IPS-15b (cell line): ENCODE measurements at regions not wholly inside any gene's neighbourhood (a gene's known extent, or its start where the extent isn't known, plus 50 kb on each side); places are given as distances from the start of the nearest gene placed in this dataset.

ENCODE experiments used
- H3K27me3 ChIP-seq: one replicate; pipeline ENCODE4 v1.6.1; 2013; ENCODE audit warnings: low read length; ENCODE audit not compliant: control insufficient read depth, insufficient read depth
- H3K36me3 ChIP-seq: one replicate; pipeline ENCODE4 v1.6.1; 2013; ENCODE audit warnings: low read length; ENCODE audit not compliant: control insufficient read depth, insufficient read depth
- H3K4me1 ChIP-seq: one replicate; pipeline ENCODE4 v1.6.1; 2013; ENCODE audit warnings: mild to moderate bottlenecking, low read length; ENCODE audit not compliant: control insufficient read depth, insufficient read depth
- H3K4me3 ChIP-seq: one replicate; pipeline ENCODE4 v1.5.1; 2013; ENCODE audit warnings: low read depth, low read length
- H3K9ac ChIP-seq: one replicate; pipeline ENCODE4 v1.6.1; 2013; ENCODE audit warnings: low read depth, mild to moderate bottlenecking, low read length
- H3K9me3 ChIP-seq: one replicate; pipeline ENCODE4 v1.6.1; 2013; ENCODE audit warnings: mild to moderate bottlenecking, low read length; ENCODE audit not compliant: control insufficient read depth, insufficient read depth

GRCh38 chr3:74415731-74416130 lies 198.7 kb downstream of the CNTN3 start:
- H3K9me3 ChIP-seq: no peaks in the 10 kb centered on the region
- H3K9ac ChIP-seq: no peak overlapping the region
- no peaks in the 10 kb centered on the region for H3K4me1 ChIP-seq
- no peaks in the 10 kb centered on the region for H3K36me3 ChIP-seq
- no peak overlapping the region for H3K4me3 ChIP-seq
- H3K27me3 ChIP-seq: no peaks in the 10 kb centered on the region

DNA sequence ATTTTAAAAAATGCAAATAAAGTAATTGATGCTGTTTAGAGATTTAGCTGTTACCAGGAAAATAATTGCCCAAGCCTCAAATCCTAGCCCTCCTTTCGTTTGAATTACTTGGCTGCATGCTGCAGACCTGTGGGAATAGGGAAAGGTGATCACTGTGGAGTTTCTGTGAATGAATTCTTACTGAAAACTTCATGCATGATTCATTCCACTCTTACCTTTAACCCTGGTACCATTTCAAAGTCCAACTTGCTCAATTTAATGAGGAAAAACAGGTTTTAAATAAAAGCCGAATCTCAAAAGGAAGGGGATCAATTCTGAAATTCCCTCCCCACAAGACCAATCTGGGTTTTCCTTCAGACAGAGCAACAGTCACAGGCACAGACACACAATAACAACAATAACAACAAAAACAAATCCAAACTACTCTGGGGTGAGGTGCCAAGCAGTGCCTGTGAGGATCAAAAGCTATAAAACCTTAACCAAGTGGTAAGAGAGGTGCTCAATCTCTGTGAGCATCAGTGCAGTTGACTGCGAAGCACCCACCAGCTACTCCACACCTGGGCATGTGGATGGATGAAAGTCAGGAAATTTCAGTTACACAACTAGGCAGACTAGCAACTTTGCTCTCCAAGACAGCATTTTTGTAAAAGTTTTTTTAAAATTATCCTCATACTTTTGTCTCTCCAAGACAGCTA lies 200.8 kb downstream of the CNTN3 start:
- H3K9ac ChIP-seq: no peak overlapping the region
- no peaks in the 10 kb centered on the region for H3K9me3 ChIP-seq
- no peaks in the 10 kb centered on the region for H3K4me1 ChIP-seq
- no peaks in the 10 kb centered on the region for H3K27me3 ChIP-seq
- no peaks in the 10 kb centered on the region for H3K36me3 ChIP-seq
- H3K4me3 ChIP-seq: no peak overlapping the region

GRCh38 chr3:74410276-74410941 lies 204.1 kb downstream of the CNTN3 start:
- Histone ChIP-seq H3K4me1 (no peaks in the 10 kb centered on the region), H3K4me3 (no peak overlapping the region), H3K9ac (no peak overlapping the region), H3K9me3 (no peaks in the 10 kb centered on the region), H3K27me3 (no peaks in the 10 kb centered on the region), H3K36me3 (no peaks in the 10 kb centered on the region)

- no peaks in the 10 kb centered on the region for H3K27me3 ChIP-seq
- H3K4me1 ChIP-seq: no peaks in the 10 kb centered on the region
- H3K9ac ChIP-seq: no peak overlapping the region
- H3K36me3 ChIP-seq: no peaks in the 10 kb centered on the region
- no peaks in the 10 kb centered on the region for H3K9me3 ChIP-seq
- no peak overlapping the region for H3K4me3 ChIP-seq
Measured at GRCh38 chr3:74409066-74409465, 205.4 kb downstream of the CNTN3 start.

DNA sequence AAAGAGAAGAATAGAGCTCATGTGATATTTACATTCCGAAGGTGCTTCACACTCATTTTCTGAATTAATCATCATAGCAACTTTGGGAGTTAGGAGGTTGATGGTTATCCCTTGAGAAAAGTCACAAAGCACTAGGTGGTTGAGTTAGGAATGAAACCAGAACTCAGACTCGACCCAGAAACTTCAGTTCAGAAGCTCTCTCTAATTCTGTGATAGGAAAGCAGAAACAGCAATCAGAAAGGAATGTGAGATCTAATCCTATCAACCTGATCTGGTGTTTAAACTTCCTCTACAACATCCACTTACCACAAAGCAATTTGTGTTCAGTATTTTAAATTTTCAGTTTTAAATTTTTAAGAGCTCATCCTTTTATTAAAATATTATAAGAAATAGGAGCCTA lies 211.2 kb downstream of the CNTN3 start:
- H3K36me3 ChIP-seq: no peaks in the 10 kb centered on the region
- H3K4me1 ChIP-seq: peaks cover 5% of the 10 kb centered on the region
- H3K9me3 ChIP-seq: no peaks in the 10 kb centered on the region
- H3K4me3 ChIP-seq: no peak overlapping the region
- no peak overlapping the region for H3K9ac ChIP-seq
- no peaks in the 10 kb centered on the region for H3K27me3 ChIP-seq

DNA sequence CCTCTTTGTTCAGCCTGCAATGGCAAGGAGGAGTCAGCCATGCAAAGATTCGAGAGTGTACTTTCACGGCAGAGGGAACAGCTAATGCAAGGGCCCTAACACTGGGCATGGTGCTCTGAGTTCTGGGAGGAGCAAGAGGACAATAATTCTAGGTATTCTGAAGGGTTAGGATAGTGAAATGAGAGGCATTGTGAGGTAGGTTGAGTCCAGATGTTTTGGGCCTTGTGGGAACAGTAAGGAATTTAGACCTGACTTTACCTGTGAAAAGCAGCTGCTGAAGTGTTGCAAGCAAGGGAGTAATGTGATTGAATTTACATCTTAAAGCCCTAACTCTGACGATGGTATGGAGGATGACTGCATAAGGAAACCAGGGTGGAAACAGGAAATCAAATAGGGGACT lies 211.6 kb downstream of the CNTN3 start:
- peaks cover 5% of the 10 kb centered on the region for H3K4me1 ChIP-seq
- H3K27me3 ChIP-seq: no peaks in the 10 kb centered on the region
- no peak overlapping the region for H3K9ac ChIP-seq
- no peaks in the 10 kb centered on the region for H3K36me3 ChIP-seq
- H3K9me3 ChIP-seq: no peaks in the 10 kb centered on the region
- no peak overlapping the region for H3K4me3 ChIP-seq

GRCh38 chr3:74393426-74393825 lies 221.0 kb downstream of the CNTN3 start:
- no peak overlapping the region for H3K4me3 ChIP-seq
- no peaks in the 10 kb centered on the region for H3K4me1 ChIP-seq
- H3K27me3 ChIP-seq: no peaks in the 10 kb centered on the region
- H3K9me3 ChIP-seq: no peaks in the 10 kb centered on the region
- H3K36me3 ChIP-seq: no peaks in the 10 kb centered on the region
- H3K9ac ChIP-seq: no peak overlapping the region

GRCh38 chr3:74390121-74390877 lies 224.2 kb downstream of the CNTN3 start:
- no peaks in the 10 kb centered on the region for H3K4me1 ChIP-seq

GRCh38 chr3:74387111-74387735 lies 227.2 kb downstream of the CNTN3 start:
- no peaks in the 10 kb centered on the region for H3K27me3 ChIP-seq
- H3K4me3 ChIP-seq: no peak overlapping the region
- no peaks in the 10 kb centered on the region for H3K36me3 ChIP-seq
- H3K9ac ChIP-seq: no peak overlapping the region
- no peaks in the 10 kb centered on the region for H3K4me1 ChIP-seq
- H3K9me3 ChIP-seq: no peaks in the 10 kb centered on the region

More at GRCh38 chr3:74390121-74390877, 224.2 kb downstream of the CNTN3 start:
- no peaks in the 10 kb centered on the region for H3K9me3 ChIP-seq
- H3K9ac ChIP-seq: no peak overlapping the region
- H3K36me3 ChIP-seq: no peaks in the 10 kb centered on the region
- no peak overlapping the region for H3K4me3 ChIP-seq
- H3K27me3 ChIP-seq: no peaks in the 10 kb centered on the region

- no peak overlapping the region for H3K9ac ChIP-seq
- no peaks in the 10 kb centered on the region for H3K36me3 ChIP-seq
- no peaks in the 10 kb centered on the region for H3K9me3 ChIP-seq
- H3K4me1 ChIP-seq: no peaks in the 10 kb centered on the region
- no peaks in the 10 kb centered on the region for H3K27me3 ChIP-seq
- H3K4me3 ChIP-seq: no peak overlapping the region
Measured at GRCh38 chr3:74384159-74384558, 230.3 kb downstream of the CNTN3 start.

GRCh38 chr3:74377669-74378068 lies 236.8 kb downstream of the CNTN3 start:
- Histone ChIP-seq H3K4me3 (no peak overlapping the region), H3K27me3 (no peaks in the 10 kb centered on the region), H3K9me3 (no peaks in the 10 kb centered on the region), H3K4me1 (no peaks in the 10 kb centered on the region), H3K9ac (no peak overlapping the region), H3K36me3 (no peaks in the 10 kb centered on the region)
